GDM1 (cell line): ENCODE measurements at regions not wholly inside any gene's neighbourhood (a gene's known extent, or its start where the extent isn't known, plus 50 kb on each side); places are given as distances from the start of the nearest gene placed in this dataset.

Source experiments
- DNase-seq: peaks from one replicate; lab custom pipeline; 2025; lab: John Stamatoyannopoulos, UW

GRCh38 chr14:96980835-96981234 is 183.7 kb downstream of the VRK1 start:
- no peak for DNase-seq

- DNase-seq, result no peak
Measured at GRCh38 chr14:96986256-96987085, 189.3 kb downstream of the VRK1 start.

- no peak for DNase-seq
Measured at GRCh38 chr14:96987086-96987474, 189.9 kb downstream of the VRK1 start.

GRCh38 chr14:96987771-96988170 is 190.6 kb downstream of the VRK1 start:
- no peak for DNase-seq

GRCh38 chr14:96989306-96989705 is 192.1 kb downstream of the VRK1 start:
- DNase-seq, result no peak

GRCh38 chr14:96991226-96991625 is 194.0 kb downstream of the VRK1 start:
- DNase-seq, result no peak

GRCh38 chr14:96994999-96995398 is 197.8 kb downstream of the VRK1 start:
- DNase-seq, result no peak

GRCh38 chr14:96997269-96997668 is 200.1 kb downstream of the VRK1 start:
- no peak for DNase-seq

- DNase-seq, result no peak
Measured at GRCh38 chr14:96997996-96998395, 200.8 kb downstream of the VRK1 start.

GRCh38 chr14:96999654-97000155 is 202.5 kb downstream of the VRK1 start:
- DNase-seq, result no peak

GRCh38 chr14:97002454-97002853 is 205.3 kb downstream of the VRK1 start:
- DNase-seq, result no peak

GRCh38 chr14:97005934-97006333 is 208.8 kb downstream of the VRK1 start:
- no peak for DNase-seq

- no peak for DNase-seq
Measured at GRCh38 chr14:97010491-97011160, 213.4 kb downstream of the VRK1 start.

- DNase-seq, result no peak
Measured at GRCh38 chr14:97013878-97014277, 216.7 kb downstream of the VRK1 start.

- DNase-seq, result peak; percentile 51
Measured at GRCh38 chr14:97021001-97021400, 223.8 kb downstream of the VRK1 start.

- DNase-seq, result no peak
Measured at GRCh38 chr14:97021571-97022168, 224.5 kb downstream of the VRK1 start.

- no peak for DNase-seq
Measured at GRCh38 chr14:97022741-97023140, 225.6 kb downstream of the VRK1 start.

GRCh38 chr14:97023871-97024270 is 226.7 kb downstream of the VRK1 start:
- no peak for DNase-seq

- DNase-seq, result no peak
Measured at GRCh38 chr14:97024300-97024699, 227.1 kb downstream of the VRK1 start.

- DNase-seq, result no peak
Measured at GRCh38 chr14:97025722-97026121, 228.5 kb downstream of the VRK1 start.

- no peak for DNase-seq
Measured at GRCh38 chr14:97027256-97027999, 230.2 kb downstream of the VRK1 start.

GRCh38 chr14:97028382-97028781 is 231.2 kb downstream of the VRK1 start:
- DNase-seq, result no peak
